GM23338 (cell line): ENCODE measurements at regions not wholly inside any gene's neighbourhood (a gene's known extent, or its start where the extent isn't known, plus 50 kb on each side); places are given as distances from the start of the nearest gene placed in this dataset.

Source experiments
- ATAC-seq: fragments of 200-7000 bp; cut with Tn5 transposase; 3 replicates; pipeline ENCODE4 v1.9.1; 2020
- DNase-seq: peaks from one replicate; pipeline ENCODE4 v3.0.0-alpha.2; 2015; ENCODE audit warnings: low spot score
- H2AFZ ChIP-seq: fragments of 200-600 bp; sonication (generic); 2 replicates; pipeline ENCODE4 v1.8.0; 2016; ENCODE audit warnings: antibody characterized with exemption, mild to moderate bottlenecking, moderate library complexity
- H3F3A ChIP-seq: fragments of 200-600 bp; sonication (generic); replicated peaks from 2 replicates; pipeline ENCODE4 v1.8.0; 2017; ENCODE audit warnings: antibody characterized with exemption, mixed run types, low read depth
- H3K27ac ChIP-seq: fragments of 200-600 bp; sonication (generic); 2 replicates; pipeline ENCODE4 v1.6.1; 2016; ENCODE audit warnings: low read depth
- H3K27me3 ChIP-seq: fragments of 200-600 bp; sonication (generic); 2 replicates; pipeline ENCODE4 v1.8.0; 2016; ENCODE audit warnings: mild to moderate bottlenecking, mixed run types, moderate library complexity; ENCODE audit not compliant: insufficient read depth
- H3K36me3 ChIP-seq: fragments of 200-600 bp; sonication (generic); 2 replicates; pipeline ENCODE4 v1.8.0; 2016; ENCODE audit warnings: mild to moderate bottlenecking; ENCODE audit not compliant: insufficient read depth
- H3K4me1 ChIP-seq: fragments of 200-600 bp; sonication (generic); 2 replicates; pipeline ENCODE4 v1.8.0; 2016; ENCODE audit warnings: mild to moderate bottlenecking, moderate library complexity; ENCODE audit not compliant: insufficient read depth
- H3K4me2 ChIP-seq: fragments of 200-600 bp; sonication (generic); 2 replicates; pipeline ENCODE4 v1.7.1; 2017; ENCODE audit warnings: mixed run types
- H3K4me3 ChIP-seq: fragments of 200-600 bp; sonication (generic); 2 replicates; pipeline ENCODE4 v1.6.1; 2016; ENCODE audit warnings: mixed run types
- H3K79me2 ChIP-seq: fragments of 200-600 bp; sonication (generic); replicated peaks from 2 replicates; pipeline ENCODE4 v1.8.0; 2017; ENCODE audit warnings: mild to moderate bottlenecking; ENCODE audit not compliant: insufficient read depth
- H3K9me2 ChIP-seq: fragments of 200-600 bp; sonication (generic); 2 replicates; pipeline ENCODE4 v1.8.0; 2017; ENCODE audit not compliant: insufficient read depth
- H4K20me1 ChIP-seq: fragments of 200-600 bp; sonication (generic); replicated peaks from 2 replicates; pipeline ENCODE4 v1.8.0; 2017; ENCODE audit warnings: mild to moderate bottlenecking; ENCODE audit not compliant: insufficient read depth
- H3K27ac Mint-ChIP-seq: 2 replicates; pipeline ENCODE4 v1.8.0; 2020; ENCODE audit warnings: inconsistent platforms, mild to moderate bottlenecking, moderate library complexity, mixed read lengths
- H3K27me3 Mint-ChIP-seq: 3 replicates; pipeline ENCODE4 v1.8.0; 2022; ENCODE audit warnings: low read depth, mild to moderate bottlenecking, moderate library complexity, mixed read lengths, inconsistent platforms; ENCODE audit not compliant: insufficient read depth, poor library complexity
- H3K36me3 Mint-ChIP-seq: 3 replicates; pipeline ENCODE4 v1.8.0; 2021; ENCODE audit warnings: low read depth, mild to moderate bottlenecking, inconsistent platforms, moderate library complexity, mixed read lengths
- H3K4me1 Mint-ChIP-seq: 3 replicates; pipeline ENCODE4 v1.8.0; 2020; ENCODE audit warnings: mild to moderate bottlenecking, inconsistent platforms, mixed read lengths
- H3K4me3 Mint-ChIP-seq: 3 replicates; pipeline ENCODE4 v1.8.0; 2021; ENCODE audit warnings: moderate library complexity, mild to moderate bottlenecking, inconsistent platforms, mixed read lengths
- H3K9me3 Mint-ChIP-seq: 3 replicates; pipeline ENCODE4 v1.8.0; 2020; ENCODE audit warnings: moderate library complexity, mild to moderate bottlenecking, inconsistent platforms, mixed read lengths
- CREB1 ChIP-seq: fragments of 250-450 bp; sonication (Bioruptor Pico); IDR thresholded peaks from 2 replicates; pipeline ENCODE4 v1.5.0; 2020; ENCODE audit warnings: low read depth, mild to moderate bottlenecking, moderate library complexity
- EZH2 ChIP-seq: fragments of 200-600 bp; sonication (generic); IDR thresholded peaks from one replicate; pipeline ENCODE4 v1.8.0; 2017; ENCODE audit warnings: antibody characterized with exemption, mild to moderate bottlenecking, low read depth; ENCODE audit not compliant: unreplicated experiment
- NANOG ChIP-seq: IDR thresholded peaks from 2 replicates; pipeline ENCODE4 v1.6.1; 2016; ENCODE audit warnings: antibody characterized with exemption, borderline replicate concordance
- POLR2AphosphoS5 ChIP-seq: IDR thresholded peaks from 2 replicates; pipeline ENCODE4 v1.6.1; 2016; ENCODE audit warnings: antibody characterized with exemption, low read depth
- STAT1 ChIP-seq: IDR thresholded peaks from one replicate; pipeline ENCODE4 v1.6.1; 2016; ENCODE audit warnings: antibody characterized with exemption; ENCODE audit not compliant: unreplicated experiment
- ZNF331 ChIP-seq: fragments of 250-450 bp; sonication (Bioruptor Pico); IDR thresholded peaks from 2 replicates; pipeline ENCODE4 v1.5.0; 2020; ENCODE audit warnings: low read depth, mild to moderate bottlenecking, moderate library complexity
- TF ChIP-seq, protein P1 (sequence below): IDR thresholded peaks from 2 replicates; pipeline ENCODE4 v1.6.1; 2016; ENCODE audit warnings: antibody characterized with exemption
- TF ChIP-seq, protein P2 (sequence below), 2 experiments: fragments of 200-600 bp in 1 of 2; sonication (generic) in 1 of 2; conservative IDR thresholded peaks; 2 replicates each; pipeline versions ENCODE4 v1.5.1 to v1.6.1; 2016 to 2017; ENCODE audit warnings: antibody characterized with exemption in 2 of 2, low read depth in 2 of 2, mild to moderate bottlenecking in 2 of 2, moderate library complexity in 1 of 2
- TF ChIP-seq, protein P3 (sequence below): IDR thresholded peaks from one replicate; pipeline ENCODE4 v1.6.1; 2018; ENCODE audit warnings: antibody characterized with exemption; ENCODE audit not compliant: unreplicated experiment

DNA sequence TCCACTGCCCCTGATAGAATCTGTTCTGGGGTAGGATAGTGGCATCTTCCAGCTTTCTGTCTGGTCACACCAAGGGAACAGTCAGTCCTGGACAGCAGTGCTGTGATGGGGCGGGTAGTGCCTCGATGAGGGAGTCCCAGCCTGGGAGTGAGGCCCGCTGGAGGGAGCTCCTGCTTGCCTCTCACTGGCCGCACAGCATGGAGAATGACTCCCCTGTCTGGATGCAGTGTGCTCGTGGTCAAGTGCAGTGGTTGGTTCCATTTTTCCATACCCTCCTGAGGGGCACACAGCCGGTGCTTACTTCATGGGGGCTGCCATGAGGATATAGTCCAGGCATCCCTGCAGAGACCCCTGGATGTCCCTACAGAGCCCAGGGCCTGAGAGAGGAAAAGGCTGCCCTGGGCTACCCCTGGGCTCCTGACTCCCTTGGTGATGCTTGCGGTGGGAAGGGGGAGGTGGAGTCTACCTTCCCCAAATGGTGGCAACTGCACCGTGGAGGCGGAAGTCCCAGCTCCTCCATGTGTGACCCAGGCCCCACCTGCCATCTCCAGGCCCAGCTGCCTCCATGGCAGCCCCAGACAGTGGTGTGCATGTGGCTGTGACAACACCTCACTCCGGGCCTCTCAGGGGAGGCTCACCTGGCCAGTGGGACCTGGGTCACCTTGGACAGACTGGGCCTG is 212.5 kb downstream of the GLI2 start:
- DNase-seq (no peak), ATAC-seq (no peak)
- TF ChIP-seq, protein P1, sequence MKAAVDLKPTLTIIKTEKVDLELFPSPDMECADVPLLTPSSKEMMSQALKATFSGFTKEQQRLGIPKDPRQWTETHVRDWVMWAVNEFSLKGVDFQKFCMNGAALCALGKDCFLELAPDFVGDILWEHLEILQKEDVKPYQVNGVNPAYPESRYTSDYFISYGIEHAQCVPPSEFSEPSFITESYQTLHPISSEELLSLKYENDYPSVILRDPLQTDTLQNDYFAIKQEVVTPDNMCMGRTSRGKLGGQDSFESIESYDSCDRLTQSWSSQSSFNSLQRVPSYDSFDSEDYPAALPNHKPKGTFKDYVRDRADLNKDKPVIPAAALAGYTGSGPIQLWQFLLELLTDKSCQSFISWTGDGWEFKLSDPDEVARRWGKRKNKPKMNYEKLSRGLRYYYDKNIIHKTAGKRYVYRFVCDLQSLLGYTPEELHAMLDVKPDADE, result no peak
- TF ChIP-seq POLR2AphosphoS5, result no peak
- TF ChIP-seq, protein P2, sequence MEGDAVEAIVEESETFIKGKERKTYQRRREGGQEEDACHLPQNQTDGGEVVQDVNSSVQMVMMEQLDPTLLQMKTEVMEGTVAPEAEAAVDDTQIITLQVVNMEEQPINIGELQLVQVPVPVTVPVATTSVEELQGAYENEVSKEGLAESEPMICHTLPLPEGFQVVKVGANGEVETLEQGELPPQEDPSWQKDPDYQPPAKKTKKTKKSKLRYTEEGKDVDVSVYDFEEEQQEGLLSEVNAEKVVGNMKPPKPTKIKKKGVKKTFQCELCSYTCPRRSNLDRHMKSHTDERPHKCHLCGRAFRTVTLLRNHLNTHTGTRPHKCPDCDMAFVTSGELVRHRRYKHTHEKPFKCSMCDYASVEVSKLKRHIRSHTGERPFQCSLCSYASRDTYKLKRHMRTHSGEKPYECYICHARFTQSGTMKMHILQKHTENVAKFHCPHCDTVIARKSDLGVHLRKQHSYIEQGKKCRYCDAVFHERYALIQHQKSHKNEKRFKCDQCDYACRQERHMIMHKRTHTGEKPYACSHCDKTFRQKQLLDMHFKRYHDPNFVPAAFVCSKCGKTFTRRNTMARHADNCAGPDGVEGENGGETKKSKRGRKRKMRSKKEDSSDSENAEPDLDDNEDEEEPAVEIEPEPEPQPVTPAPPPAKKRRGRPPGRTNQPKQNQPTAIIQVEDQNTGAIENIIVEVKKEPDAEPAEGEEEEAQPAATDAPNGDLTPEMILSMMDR (conservative IDR thresholded peaks at IDR 0.05; ENCODE audit: low read depth in 2 of 2), result no peak
- no peak for TF ChIP-seq ZNF331
- no peak for TF ChIP-seq EZH2
- TF ChIP-seq CREB1, result no peak
- no peak for TF ChIP-seq NANOG
- TF ChIP-seq STAT1, result no peak
- TF ChIP-seq, protein P3, sequence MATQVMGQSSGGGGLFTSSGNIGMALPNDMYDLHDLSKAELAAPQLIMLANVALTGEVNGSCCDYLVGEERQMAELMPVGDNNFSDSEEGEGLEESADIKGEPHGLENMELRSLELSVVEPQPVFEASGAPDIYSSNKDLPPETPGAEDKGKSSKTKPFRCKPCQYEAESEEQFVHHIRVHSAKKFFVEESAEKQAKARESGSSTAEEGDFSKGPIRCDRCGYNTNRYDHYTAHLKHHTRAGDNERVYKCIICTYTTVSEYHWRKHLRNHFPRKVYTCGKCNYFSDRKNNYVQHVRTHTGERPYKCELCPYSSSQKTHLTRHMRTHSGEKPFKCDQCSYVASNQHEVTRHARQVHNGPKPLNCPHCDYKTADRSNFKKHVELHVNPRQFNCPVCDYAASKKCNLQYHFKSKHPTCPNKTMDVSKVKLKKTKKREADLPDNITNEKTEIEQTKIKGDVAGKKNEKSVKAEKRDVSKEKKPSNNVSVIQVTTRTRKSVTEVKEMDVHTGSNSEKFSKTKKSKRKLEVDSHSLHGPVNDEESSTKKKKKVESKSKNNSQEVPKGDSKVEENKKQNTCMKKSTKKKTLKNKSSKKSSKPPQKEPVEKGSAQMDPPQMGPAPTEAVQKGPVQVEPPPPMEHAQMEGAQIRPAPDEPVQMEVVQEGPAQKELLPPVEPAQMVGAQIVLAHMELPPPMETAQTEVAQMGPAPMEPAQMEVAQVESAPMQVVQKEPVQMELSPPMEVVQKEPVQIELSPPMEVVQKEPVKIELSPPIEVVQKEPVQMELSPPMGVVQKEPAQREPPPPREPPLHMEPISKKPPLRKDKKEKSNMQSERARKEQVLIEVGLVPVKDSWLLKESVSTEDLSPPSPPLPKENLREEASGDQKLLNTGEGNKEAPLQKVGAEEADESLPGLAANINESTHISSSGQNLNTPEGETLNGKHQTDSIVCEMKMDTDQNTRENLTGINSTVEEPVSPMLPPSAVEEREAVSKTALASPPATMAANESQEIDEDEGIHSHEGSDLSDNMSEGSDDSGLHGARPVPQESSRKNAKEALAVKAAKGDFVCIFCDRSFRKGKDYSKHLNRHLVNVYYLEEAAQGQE, result no peak
- Histone ChIP-seq H3K36me3 (no peaks in the 10 kb centered on the region), H3K4me3 (no peak overlapping the region), H3K4me2 (no peak overlapping the region), H3K4me1 (no peaks in the 10 kb centered on the region), H3K27me3 (no peaks in the 10 kb centered on the region), H3K27ac (no peak overlapping the region), H3K9me2 (no peaks in the 10 kb centered on the region), H2AFZ (no peak overlapping the region), H4K20me1 (peaks cover 16% of the 10 kb centered on the region), H3K79me2 (peaks cover 5% of the 10 kb centered on the region), H3F3A (no peaks in the 10 kb centered on the region)
- no peaks in the 10 kb centered on the region for H3K9me3 Mint-ChIP-seq
- H3K27me3 Mint-ChIP-seq, result peaks cover 7% of the 10 kb centered on the region
- H3K27ac Mint-ChIP-seq, result no peak overlapping the region
- peaks cover 3% of the 10 kb centered on the region; the same call in 1 of the 3 replicates for H3K36me3 Mint-ChIP-seq
- no peak overlapping the region for H3K4me3 Mint-ChIP-seq
- H3K4me1 Mint-ChIP-seq, result no peaks in the 10 kb centered on the region; the same call in 1 of the 3 replicates

DNA sequence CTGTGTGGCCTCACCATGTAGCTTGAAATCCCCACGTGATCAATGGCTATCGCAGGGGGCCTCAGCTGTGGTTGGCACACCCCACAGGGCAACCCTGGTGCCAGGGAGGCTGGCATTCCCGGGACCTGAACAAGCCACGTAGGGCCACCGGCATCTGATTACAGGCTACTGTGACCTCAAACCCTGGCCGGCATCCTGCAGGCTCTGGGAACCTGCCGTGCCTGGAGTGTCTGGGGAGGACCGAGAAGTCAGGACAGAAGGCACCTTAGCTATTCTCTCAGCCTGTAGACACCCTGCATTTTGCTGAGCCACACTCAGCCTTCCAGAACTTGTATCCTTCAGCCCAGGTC is 213.0 kb downstream of the GLI2 start:
- Mint-ChIP-seq H3K9me3 (no peaks in the 10 kb centered on the region), H3K4me1 (no peaks in the 10 kb centered on the region; the same call in 1 of the 3 replicates), H3K27ac (no peak overlapping the region), H3K27me3 (peaks cover 7% of the 10 kb centered on the region), H3K4me3 (no peak overlapping the region), H3K36me3 (peaks cover 3% of the 10 kb centered on the region; the same call in 1 of the 3 replicates)
- no peak for TF ChIP-seq POLR2AphosphoS5
- Histone ChIP-seq H3F3A (no peaks in the 10 kb centered on the region), H3K4me3 (no peak overlapping the region), H3K4me1 (no peaks in the 10 kb centered on the region), H3K4me2 (no peak overlapping the region), H3K27me3 (no peaks in the 10 kb centered on the region), H3K27ac (no peak overlapping the region), H3K36me3 (no peaks in the 10 kb centered on the region), H2AFZ (no peak overlapping the region), H3K9me2 (no peaks in the 10 kb centered on the region), H4K20me1 (peaks cover 16% of the 10 kb centered on the region), H3K79me2 (peaks cover 5% of the 10 kb centered on the region)
- ATAC-seq, result no peak
- DNase-seq, result no peak
